Adrenal gland (tissue), 5 donors: ENCODE measurements at regions not wholly inside any gene's neighbourhood (a gene's known extent, or its start where the extent isn't known, plus 50 kb on each side); places are given as distances from the start of the nearest gene placed in this dataset.

Source experiments
- CTCF ChIP-seq, 6 experiments: fragments of 450-650 bp in 4 of 6; fragments of 200-600 bp in 2 of 6; sonication (generic) in 1 of 6; IDR thresholded peaks; 1 replicate in 5 of 6; 2 replicates in 1 of 6; pipeline versions ENCODE4 v1.5.1 to v1.8.0; 2016 to 2021; ENCODE audit warnings: antibody characterized with exemption in 6 of 6, mild to moderate bottlenecking in 2 of 6, moderate library complexity in 1 of 6
- POLR2A ChIP-seq, 2 donors: fragments of 450-650 bp; IDR thresholded peaks; one replicate each; pipeline ENCODE4 v1.6.1; 2017; ENCODE audit warnings: antibody characterized with exemption in 2 of 2, mild to moderate bottlenecking in 2 of 2, moderate library complexity in 1 of 2
- donor health status: DM: no; HTN: no; CAD: no.

DNA sequence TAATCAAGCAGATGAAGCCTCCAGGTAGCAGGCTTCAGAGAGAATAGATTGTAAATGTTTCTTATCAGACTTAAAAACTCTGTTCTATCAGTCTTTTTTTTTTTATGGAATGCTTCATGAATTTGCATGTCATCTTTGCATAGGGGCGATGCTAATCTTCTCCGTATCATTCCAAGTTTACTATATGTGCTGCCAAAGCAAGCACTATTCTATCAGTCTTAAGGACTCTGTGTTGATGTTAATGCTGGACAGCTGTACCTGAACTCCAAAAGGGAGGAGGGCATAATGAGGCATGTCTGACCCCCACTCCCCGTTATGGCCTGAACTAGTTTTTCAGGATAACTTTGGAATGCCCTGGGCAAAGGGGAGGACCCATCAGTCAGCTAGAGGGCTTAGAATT lies 66.8 kb upstream of the PRRC2C start:
- no peak for TF ChIP-seq POLR2A (IDR thresholded peaks at IDR 0.05)
- TF ChIP-seq CTCF (IDR thresholded peaks at IDR 0.05), result no peak
